HL-60 (cell line): ENCODE measurements at regions not wholly inside any gene's neighbourhood (a gene's known extent, or its start where the extent isn't known, plus 50 kb on each side); places are given as distances from the start of the nearest gene placed in this dataset.

Experiments
- DNase-seq, 2 experiments: peaks; one replicate each; pipeline ENCODE4 v3.0.0-alpha.2; 2010 to 2020; ENCODE audit warnings: low read depth in 1 of 2, low spot score in 1 of 2
- H3K27ac ChIP-seq: fragments of 250-450 bp; sonication (Bioruptor Pico); replicated peaks from 2 replicates; pipeline ENCODE4 v1.5.1; 2020; ENCODE audit warnings: mild to moderate bottlenecking, moderate library complexity
- H3K27me3 ChIP-seq: fragments of 250-450 bp; sonication (Bioruptor Pico); 2 replicates; pipeline ENCODE4 v1.5.1; 2021; ENCODE audit warnings: mild to moderate bottlenecking, moderate library complexity; ENCODE audit not compliant: insufficient read depth, poor library complexity, severe bottlenecking
- H3K4me3 ChIP-seq: replicated peaks from 2 replicates; pipeline ENCODE4 v1.5.1; 2011; ENCODE audit warnings: mild to moderate bottlenecking, control low read depth, low read length; ENCODE audit not compliant: insufficient read depth
- GABPA ChIP-seq: IDR thresholded peaks from 2 replicates; pipeline ENCODE4 v1.6.1; 2012; ENCODE audit warnings: low read depth
- POLR2AphosphoS5 ChIP-seq: IDR thresholded peaks from 2 replicates; pipeline ENCODE4 v1.6.1; 2012; ENCODE audit warnings: low read depth
- SPI1 ChIP-seq: IDR thresholded peaks from 2 replicates; pipeline ENCODE4 v1.6.1; 2012; ENCODE audit warnings: low read depth, mild to moderate bottlenecking, borderline replicate concordance
- TF ChIP-seq, protein P1 (sequence below): IDR thresholded peaks from one replicate; pipeline ENCODE4 v1.5.1; 2011; ENCODE audit warnings: low read length, control low read depth, inconsistent platforms; ENCODE audit not compliant: insufficient read depth
- TF ChIP-seq, protein P2 (sequence below): IDR thresholded peaks from 2 replicates; pipeline ENCODE4 v1.6.1; 2012; ENCODE audit warnings: low read depth; ENCODE audit not compliant: insufficient replicate concordance

DNA sequence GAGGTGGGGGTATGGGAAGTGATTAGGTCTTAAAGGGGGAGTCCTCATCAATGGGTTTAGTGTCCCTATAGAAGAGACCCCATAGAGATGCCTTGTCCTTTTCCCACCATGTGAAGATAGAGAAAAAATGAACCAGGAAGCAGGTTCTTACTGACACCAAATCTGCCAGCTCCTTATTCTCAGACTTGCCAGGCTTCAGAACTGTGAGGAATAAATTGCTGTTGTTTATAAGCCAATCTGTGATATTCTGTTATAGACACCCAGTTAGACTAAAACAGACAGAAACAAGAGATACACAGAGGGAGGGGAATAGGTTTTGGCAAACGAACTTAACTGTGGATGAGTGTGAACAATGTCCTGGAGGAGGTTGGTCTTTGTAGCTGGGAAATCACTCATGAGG lies 381.4 kb downstream of the ADRA2A start:
- Histone ChIP-seq H3K27ac (no peak overlapping the region), H3K27me3 (no peaks in the 10 kb centered on the region), H3K4me3 (no peak overlapping the region)
- TF ChIP-seq GABPA (no peak), SPI1 (no peak), POLR2AphosphoS5 (no peak)
- TF ChIP-seq, protein P1, sequence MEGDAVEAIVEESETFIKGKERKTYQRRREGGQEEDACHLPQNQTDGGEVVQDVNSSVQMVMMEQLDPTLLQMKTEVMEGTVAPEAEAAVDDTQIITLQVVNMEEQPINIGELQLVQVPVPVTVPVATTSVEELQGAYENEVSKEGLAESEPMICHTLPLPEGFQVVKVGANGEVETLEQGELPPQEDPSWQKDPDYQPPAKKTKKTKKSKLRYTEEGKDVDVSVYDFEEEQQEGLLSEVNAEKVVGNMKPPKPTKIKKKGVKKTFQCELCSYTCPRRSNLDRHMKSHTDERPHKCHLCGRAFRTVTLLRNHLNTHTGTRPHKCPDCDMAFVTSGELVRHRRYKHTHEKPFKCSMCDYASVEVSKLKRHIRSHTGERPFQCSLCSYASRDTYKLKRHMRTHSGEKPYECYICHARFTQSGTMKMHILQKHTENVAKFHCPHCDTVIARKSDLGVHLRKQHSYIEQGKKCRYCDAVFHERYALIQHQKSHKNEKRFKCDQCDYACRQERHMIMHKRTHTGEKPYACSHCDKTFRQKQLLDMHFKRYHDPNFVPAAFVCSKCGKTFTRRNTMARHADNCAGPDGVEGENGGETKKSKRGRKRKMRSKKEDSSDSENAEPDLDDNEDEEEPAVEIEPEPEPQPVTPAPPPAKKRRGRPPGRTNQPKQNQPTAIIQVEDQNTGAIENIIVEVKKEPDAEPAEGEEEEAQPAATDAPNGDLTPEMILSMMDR, result no peak
- TF ChIP-seq, protein P2, sequence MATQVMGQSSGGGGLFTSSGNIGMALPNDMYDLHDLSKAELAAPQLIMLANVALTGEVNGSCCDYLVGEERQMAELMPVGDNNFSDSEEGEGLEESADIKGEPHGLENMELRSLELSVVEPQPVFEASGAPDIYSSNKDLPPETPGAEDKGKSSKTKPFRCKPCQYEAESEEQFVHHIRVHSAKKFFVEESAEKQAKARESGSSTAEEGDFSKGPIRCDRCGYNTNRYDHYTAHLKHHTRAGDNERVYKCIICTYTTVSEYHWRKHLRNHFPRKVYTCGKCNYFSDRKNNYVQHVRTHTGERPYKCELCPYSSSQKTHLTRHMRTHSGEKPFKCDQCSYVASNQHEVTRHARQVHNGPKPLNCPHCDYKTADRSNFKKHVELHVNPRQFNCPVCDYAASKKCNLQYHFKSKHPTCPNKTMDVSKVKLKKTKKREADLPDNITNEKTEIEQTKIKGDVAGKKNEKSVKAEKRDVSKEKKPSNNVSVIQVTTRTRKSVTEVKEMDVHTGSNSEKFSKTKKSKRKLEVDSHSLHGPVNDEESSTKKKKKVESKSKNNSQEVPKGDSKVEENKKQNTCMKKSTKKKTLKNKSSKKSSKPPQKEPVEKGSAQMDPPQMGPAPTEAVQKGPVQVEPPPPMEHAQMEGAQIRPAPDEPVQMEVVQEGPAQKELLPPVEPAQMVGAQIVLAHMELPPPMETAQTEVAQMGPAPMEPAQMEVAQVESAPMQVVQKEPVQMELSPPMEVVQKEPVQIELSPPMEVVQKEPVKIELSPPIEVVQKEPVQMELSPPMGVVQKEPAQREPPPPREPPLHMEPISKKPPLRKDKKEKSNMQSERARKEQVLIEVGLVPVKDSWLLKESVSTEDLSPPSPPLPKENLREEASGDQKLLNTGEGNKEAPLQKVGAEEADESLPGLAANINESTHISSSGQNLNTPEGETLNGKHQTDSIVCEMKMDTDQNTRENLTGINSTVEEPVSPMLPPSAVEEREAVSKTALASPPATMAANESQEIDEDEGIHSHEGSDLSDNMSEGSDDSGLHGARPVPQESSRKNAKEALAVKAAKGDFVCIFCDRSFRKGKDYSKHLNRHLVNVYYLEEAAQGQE, result no peak
- no peak for DNase-seq

DNA sequence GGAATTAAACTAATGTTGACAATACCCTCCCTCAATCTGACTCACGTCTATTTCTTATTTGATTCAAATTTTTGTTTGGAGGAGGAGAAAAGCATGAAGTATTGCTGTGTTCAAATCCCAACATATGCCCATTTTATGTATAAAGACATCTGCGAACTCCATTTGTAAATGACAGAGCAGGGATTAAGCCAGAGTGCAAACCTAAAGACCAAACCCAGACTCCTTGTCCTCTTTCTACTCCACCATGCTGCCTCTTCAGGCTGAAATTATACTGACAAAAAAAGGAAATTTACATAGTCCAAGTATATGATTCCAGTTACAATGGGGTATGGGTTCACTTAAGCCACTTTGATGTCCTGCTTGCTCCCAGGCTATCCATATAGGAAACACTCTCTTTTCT lies 383.1 kb downstream of the ADRA2A start:
- no peak for DNase-seq

DNA sequence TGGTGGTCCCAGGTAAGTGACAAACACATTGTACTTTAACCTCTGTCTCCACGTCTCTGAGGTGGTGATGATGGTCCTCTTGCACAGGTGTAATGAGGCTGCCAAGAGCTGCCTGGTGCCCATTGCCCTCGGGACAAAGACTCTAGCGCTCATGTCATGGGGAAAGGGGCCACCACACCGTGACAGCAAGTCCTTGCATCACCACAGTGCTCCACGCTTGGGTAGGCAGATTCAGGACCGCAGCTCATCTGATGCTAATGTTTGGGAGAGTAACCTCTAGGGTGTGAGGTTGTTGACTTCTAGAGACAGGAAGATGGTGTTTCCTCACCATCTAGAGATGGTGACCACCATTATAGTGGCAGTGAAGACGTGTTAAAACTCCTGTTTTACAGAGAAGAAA lies 395.6 kb downstream of the ADRA2A start:
- H3K4me3 ChIP-seq, result no peak overlapping the region
- DNase-seq, result no peak
- no peak overlapping the region for H3K27ac ChIP-seq
- TF ChIP-seq GABPA (no peak), POLR2AphosphoS5 (no peak), SPI1 (no peak)
- TF ChIP-seq, protein P2, result no peak
- TF ChIP-seq, protein P1, result no peak
- H3K27me3 ChIP-seq, result no peaks in the 10 kb centered on the region

More for the DNA sequence above, 383.1 kb downstream of the ADRA2A start:
- Histone ChIP-seq H3K4me3 (no peak overlapping the region), H3K27me3 (no peaks in the 10 kb centered on the region), H3K27ac (no peak overlapping the region)
- no peak for TF ChIP-seq POLR2AphosphoS5
- TF ChIP-seq, protein P2, result no peak
- TF ChIP-seq, protein P1, result no peak
- no peak for TF ChIP-seq GABPA
- TF ChIP-seq SPI1, result no peak
